Stromal cell of bone marrow (primary cell): ENCODE measurements at regions not wholly inside any gene's neighbourhood (a gene's known extent, or its start where the extent isn't known, plus 50 kb on each side); places are given as distances from the start of the nearest gene placed in this dataset.
"Not testable (repeated sequence)": the region's sequence is repeated elsewhere in the genome, so short reads cannot be mapped to it uniquely, and the experiment has no call there.

Source experiments
- DNase-seq: peaks from one replicate; pipeline ENCODE4 v3.0.0-alpha.2; 2012; ENCODE audit warnings: low read depth

- no peak for DNase-seq
Observed at GRCh38 chr13:53405616-53406015, 377.0 kb downstream of the OLFM4 start.

GRCh38 chr13:53408306-53408705 lies 379.7 kb downstream of the OLFM4 start:
- no peak for DNase-seq

- DNase-seq, result no peak
Observed at GRCh38 chr13:53408847-53409568, 380.4 kb downstream of the OLFM4 start.

- DNase-seq, result no peak
Observed at GRCh38 chr13:53411463-53411862, 382.9 kb downstream of the OLFM4 start.

- no peak for DNase-seq
Observed at GRCh38 chr13:53415135-53415534, 386.5 kb downstream of the OLFM4 start.

- DNase-seq, result no peak
Observed at GRCh38 chr13:53417601-53418000, 389.0 kb downstream of the OLFM4 start.

GRCh38 chr13:53422415-53422814 lies 393.8 kb downstream of the OLFM4 start:
- DNase-seq, result no peak

GRCh38 chr13:53436396-53436795 lies 407.8 kb downstream of the OLFM4 start:
- DNase-seq, result no peak

GRCh38 chr13:53439439-53440225 lies 411.0 kb downstream of the OLFM4 start:
- DNase-seq, result no peak

GRCh38 chr13:53442979-53443378 lies 414.4 kb downstream of the OLFM4 start:
- DNase-seq, result no peak

GRCh38 chr13:53445686-53446085 lies 417.1 kb downstream of the OLFM4 start:
- no peak for DNase-seq

- DNase-seq, result no peak
Observed at GRCh38 chr13:53447456-53447855, 418.8 kb downstream of the OLFM4 start.

GRCh38 chr13:53447863-53448262 lies 419.2 kb downstream of the OLFM4 start:
- DNase-seq, result no peak

- not testable (repeated sequence) for DNase-seq
Observed at GRCh38 chr13:53452263-53452808, 423.7 kb downstream of the OLFM4 start.

GRCh38 chr13:53460796-53461195 lies 432.2 kb downstream of the OLFM4 start:
- DNase-seq, result no peak

- DNase-seq, result no peak
Observed at GRCh38 chr13:53463106-53463505, 434.5 kb downstream of the OLFM4 start.

GRCh38 chr13:53466576-53466975 lies 438.0 kb downstream of the OLFM4 start:
- DNase-seq, result no peak

- no peak for DNase-seq
Observed at GRCh38 chr13:53473397-53473796, 444.8 kb downstream of the OLFM4 start.

GRCh38 chr13:53474878-53475277 lies 446.3 kb downstream of the OLFM4 start:
- no peak for DNase-seq

GRCh38 chr13:53490752-53491151 lies 462.1 kb downstream of the OLFM4 start:
- DNase-seq, result no peak

GRCh38 chr13:53494406-53494805 lies 465.8 kb downstream of the OLFM4 start:
- no peak for DNase-seq

- no peak for DNase-seq
Observed at GRCh38 chr13:53499576-53500133, 471.0 kb downstream of the OLFM4 start.

- DNase-seq, result no peak
Observed at GRCh38 chr13:53501387-53501786, 472.8 kb downstream of the OLFM4 start.
